Suprapubic skin (tissue), 4 donors: ENCODE measurements at regions not wholly inside any gene's neighbourhood (a gene's known extent, or its start where the extent isn't known, plus 50 kb on each side); places are given as distances from the start of the nearest gene placed in this dataset.

Experiments
- CTCF ChIP-seq, 2 donors: fragments of 200-600 bp in 1 of 2; fragments of 450-650 bp in 1 of 2; sonication (generic) in 1 of 2; IDR thresholded peaks; one replicate each; pipeline ENCODE4 v1.5.1; 2016 to 2019; ENCODE audit warnings: antibody characterized with exemption in 2 of 2, mild to moderate bottlenecking in 1 of 2, moderate library complexity in 1 of 2
- EP300 ChIP-seq: sonication (generic); formaldehyde crosslinking; IDR thresholded peaks from one replicate; pipeline ENCODE4 v1.6.1; 2017; ENCODE audit warnings: antibody characterized with exemption
- POLR2A ChIP-seq, 2 donors: fragments of 450-650 bp; IDR thresholded peaks; one replicate each; pipeline ENCODE4 v1.6.1; 2017; ENCODE audit warnings: antibody characterized with exemption in 2 of 2, mild to moderate bottlenecking in 2 of 2, moderate library complexity in 2 of 2
- POLR2AphosphoS5 ChIP-seq, 3 donors: sonication (generic); formaldehyde crosslinking; IDR thresholded peaks; one replicate each; pipeline ENCODE4 v1.6.1; 2017; ENCODE audit warnings: antibody characterized with exemption in 3 of 3

GRCh38 chr14:53894456-53894855 lies 62.2 kb downstream of the BMP4 start:
- no peak for TF ChIP-seq CTCF (IDR thresholded peaks at IDR 0.05)
- TF ChIP-seq POLR2A (IDR thresholded peaks at IDR 0.05), result no peak
- TF ChIP-seq POLR2AphosphoS5 (IDR thresholded peaks at IDR 0.05), result no peak
- no peak for TF ChIP-seq EP300
